GM12873 (cell line): ENCODE measurements at regions not wholly inside any gene's neighbourhood (a gene's known extent, or its start where the extent isn't known, plus 50 kb on each side); places are given as distances from the start of the nearest gene placed in this dataset.

ENCODE experiments used
- CTCF ChIP-seq: IDR thresholded peaks from 2 replicates; pipeline ENCODE4 v1.5.1; 2012; ENCODE audit warnings: low read depth, mild to moderate bottlenecking, moderate library complexity, low read length, control low read depth; ENCODE audit not compliant: insufficient read depth; ENCODE audit errors: missing control alignments

DNA sequence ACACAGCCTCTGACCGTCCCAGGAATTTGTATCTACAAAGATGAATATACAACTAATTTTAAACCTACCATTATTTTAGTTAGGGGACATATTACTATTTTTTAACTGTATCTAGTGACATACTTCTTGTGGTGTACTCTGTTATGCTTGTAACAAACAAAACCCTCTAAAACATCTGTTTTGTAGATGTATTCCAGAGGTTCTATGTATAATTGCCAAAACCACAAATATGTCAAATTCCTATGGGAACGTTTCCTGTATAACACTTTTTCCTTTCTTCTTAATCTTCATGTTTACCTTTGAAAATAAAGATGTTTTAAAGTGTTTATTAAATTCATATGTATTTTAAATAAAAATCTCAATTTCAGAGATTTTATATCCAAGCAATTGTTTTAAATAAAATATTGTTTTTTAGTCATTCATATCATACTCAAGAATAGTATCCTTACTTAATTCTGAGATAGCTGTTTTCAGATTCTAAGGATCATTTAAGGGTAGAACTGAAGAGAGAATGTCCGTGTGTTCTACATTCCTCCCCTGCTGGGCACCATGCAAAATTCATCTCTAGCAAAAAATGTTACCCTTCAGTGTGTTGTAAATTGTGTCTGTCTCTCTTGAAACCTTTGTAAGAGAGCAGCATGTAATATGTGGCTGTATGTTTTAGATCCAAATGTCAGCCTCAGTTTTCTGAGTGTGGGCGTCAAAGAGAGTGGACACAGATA is 1327.7 kb downstream of the EFNB2 start:
- TF ChIP-seq CTCF = no peak

GRCh38 chr13:105202354-105202753 is 1333.1 kb downstream of the EFNB2 start:
- peak; percentile 63 for TF ChIP-seq CTCF

DNA sequence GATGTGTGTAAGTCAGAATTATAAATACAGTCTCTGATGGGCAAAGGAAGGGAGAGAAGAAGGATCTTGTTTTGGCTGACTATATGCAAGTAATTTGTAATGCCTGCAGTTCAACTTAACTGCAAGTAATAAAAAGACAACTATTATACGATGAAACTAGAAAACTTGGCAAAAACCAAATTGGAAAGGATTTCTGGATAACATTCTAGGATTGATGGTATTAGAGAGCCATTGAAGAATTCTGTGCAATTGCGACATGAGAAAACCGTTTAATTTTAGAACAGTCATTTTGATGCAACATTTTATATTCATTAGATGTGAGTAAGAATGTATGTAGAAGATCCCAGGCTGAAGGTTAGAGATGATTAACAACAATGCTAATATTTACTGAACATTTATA is 1334.1 kb downstream of the EFNB2 start:
- no peak for TF ChIP-seq CTCF

- TF ChIP-seq CTCF = no peak
These were observed 1335.3 kb downstream of the EFNB2 start for GRCh38 chr13:105200181-105200580.

DNA sequence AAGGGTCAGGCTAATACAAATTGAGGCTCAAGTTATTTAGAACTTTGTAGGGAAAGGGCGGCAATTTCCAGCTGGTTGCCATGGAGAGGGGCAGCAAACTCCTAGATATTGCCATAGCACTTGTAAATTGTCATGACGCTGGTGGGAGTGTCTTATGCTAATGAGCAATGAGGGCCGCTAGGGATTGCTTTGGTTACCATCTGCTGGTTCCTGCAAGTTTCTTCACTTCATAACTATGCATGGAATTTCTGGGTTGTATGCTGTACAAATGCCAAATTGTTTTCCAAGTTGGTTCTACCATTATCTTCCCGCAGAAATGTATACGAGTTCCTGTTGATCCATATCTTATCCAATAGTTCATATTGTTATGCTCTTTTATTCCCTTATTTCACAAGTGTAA is 1339.4 kb downstream of the EFNB2 start:
- TF ChIP-seq CTCF = no peak

GRCh38 chr13:105193026-105193425 is 1342.4 kb downstream of the EFNB2 start:
- no peak for TF ChIP-seq CTCF

DNA sequence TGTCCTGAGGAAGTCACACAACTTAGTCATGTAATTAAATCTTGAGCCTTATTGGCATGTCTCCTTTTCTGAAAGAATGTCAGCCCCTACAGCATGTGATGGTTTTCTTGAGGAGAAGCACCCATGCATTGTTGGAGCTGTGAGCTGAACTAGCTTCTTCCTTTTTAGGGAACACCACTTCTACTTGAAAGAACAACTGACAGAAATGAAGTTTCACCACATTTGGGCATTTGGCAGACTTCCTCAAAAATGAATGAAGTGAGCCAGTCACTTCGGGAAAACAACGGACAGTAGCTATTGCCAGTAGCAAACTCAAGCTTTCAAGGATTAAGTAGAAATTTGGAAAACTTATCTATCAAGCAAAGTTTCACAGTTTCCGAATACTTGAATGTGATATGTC is 1351.3 kb downstream of the EFNB2 start:
- no peak for TF ChIP-seq CTCF
